ENCODE measurements at regions not wholly inside any gene's neighbourhood (a gene's known extent, or its start where the extent isn't known, plus 50 kb on each side); places are given as distances from the start of the nearest gene placed in this dataset.

- TF ChIP-seq POLR2A (IDR thresholded peaks at IDR 0.05) (no peak), CTCF (IDR thresholded peaks at IDR 0.05) (no peak)
These were observed 1080.3 kb downstream of the NR2F1-AS1 start for GRCh38 chr5:92500752-92501151.

Measured in heart left ventricle (tissue), 13 donors.